Uterus (tissue), 2 donors: ENCODE measurements at regions not wholly inside any gene's neighbourhood (a gene's known extent, or its start where the extent isn't known, plus 50 kb on each side); places are given as distances from the start of the nearest gene placed in this dataset.

Source experiments
- CTCF ChIP-seq, 4 experiments: fragments of 200-600 bp in 2 of 4; fragments of 450-650 bp in 2 of 4; sonication (generic) in 2 of 4; IDR thresholded peaks; one replicate each; pipeline ENCODE4 v1.5.1; 2016 to 2019; ENCODE audit warnings: antibody characterized with exemption in 4 of 4, mild to moderate bottlenecking in 2 of 4, moderate library complexity in 1 of 4
- POLR2A ChIP-seq, 2 donors: fragments of 450-650 bp; IDR thresholded peaks; one replicate each; pipeline ENCODE4 v1.6.1; 2016; ENCODE audit warnings: antibody characterized with exemption in 2 of 2, mild to moderate bottlenecking in 1 of 2, moderate library complexity in 1 of 2

DNA sequence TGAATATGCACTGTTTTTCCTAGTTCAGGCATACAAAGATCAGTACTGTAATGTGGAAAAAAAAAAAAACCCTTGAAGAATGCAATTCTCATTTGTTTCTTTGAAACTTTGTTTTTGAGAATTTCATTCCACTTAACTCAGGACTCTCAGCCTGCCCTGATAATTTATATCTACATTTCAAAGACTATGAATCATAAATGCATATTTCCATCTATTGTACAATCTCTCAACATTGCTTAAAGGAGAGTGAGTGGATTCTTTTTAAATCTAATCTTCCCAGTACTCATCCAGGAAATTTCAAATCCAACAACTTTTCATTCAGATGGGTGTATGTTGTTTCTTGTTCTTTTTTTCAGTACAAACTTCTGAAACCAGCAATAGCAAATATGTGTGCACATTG, 322.2 kb upstream of the DDI1 start:
- TF ChIP-seq POLR2A (IDR thresholded peaks at IDR 0.05) (no peak), CTCF (IDR thresholded peaks at IDR 0.05) (no peak)
